ENCODE measurements at regions not wholly inside any gene's neighbourhood (a gene's known extent, or its start where the extent isn't known, plus 50 kb on each side); places are given as distances from the start of the nearest gene placed in this dataset.

- TF ChIP-seq CTCF (conservative IDR thresholded peaks at IDR 0.05; ENCODE audit: low read length) (no peak), EZH2phosphoT487 (IDR thresholded peaks at IDR 0.05; ENCODE audit: borderline replicate concordance) (no peak)
These were observed 943.3 kb upstream of the KCND2 start for GRCh38 chr7:119329715-119330114.

Data from Loucy (cell line).